Type B pancreatic cell (in vitro differentiated cells): ENCODE measurements at regions not wholly inside any gene's neighbourhood (a gene's known extent, or its start where the extent isn't known, plus 50 kb on each side); places are given as distances from the start of the nearest gene placed in this dataset.

Experiments used
- DNase-seq: peaks from one replicate; pipeline ENCODE4 v3.0.0; 2021; ENCODE audit warnings: mixed read lengths; ENCODE audit not compliant: unreplicated experiment; ENCODE audit errors: extremely low spot score
- H3K27ac Mint-ChIP-seq: 2 replicates; pipeline ENCODE4 v1.8.0; 2021; ENCODE audit warnings: mild to moderate bottlenecking, mixed read lengths
- H3K27me3 Mint-ChIP-seq: 2 replicates; pipeline ENCODE4 v1.8.0; 2021; ENCODE audit warnings: mixed read lengths
- H3K36me3 Mint-ChIP-seq: 2 replicates; pipeline ENCODE4 v1.8.0; 2021; ENCODE audit warnings: mixed read lengths
- H3K4me1 Mint-ChIP-seq: one replicate; pipeline ENCODE4 v1.8.0; 2021; ENCODE audit warnings: mixed read lengths; ENCODE audit not compliant: unreplicated experiment
- H3K4me3 Mint-ChIP-seq: 2 replicates; pipeline ENCODE4 v1.8.0; 2021; ENCODE audit warnings: mild to moderate bottlenecking, mixed read lengths
- H3K9me3 Mint-ChIP-seq: 2 replicates; pipeline ENCODE4 v1.8.0; 2021; ENCODE audit warnings: mixed read lengths
- CTCF ChIP-seq: fragments of 200-600 bp; sonication (generic); conservative IDR thresholded peaks from 2 replicates; pipeline ENCODE4 v1.5.0; 2021; ENCODE audit warnings: antibody characterized with exemption, mild to moderate bottlenecking

- peaks cover 69% of the 10 kb centered on the region for H3K27me3 Mint-ChIP-seq
- peaks cover 17% of the 10 kb centered on the region for H3K4me1 Mint-ChIP-seq
Measured at GRCh38 chr19:29378126-29378525, 147.7 kb upstream of the VSTM2B start.

GRCh38 chr19:29378543-29379080 is 147.2 kb upstream of the VSTM2B start:
- Mint-ChIP-seq H3K27ac (no peak overlapping the region), H3K4me3 (no peak overlapping the region), H3K36me3 (no peaks in the 10 kb centered on the region), H3K9me3 (no peaks in the 10 kb centered on the region), H3K27me3 (peaks cover 65% of the 10 kb centered on the region), H3K4me1 (peaks cover 17% of the 10 kb centered on the region)
- TF ChIP-seq CTCF, result no peak
- peak; percentile 29 for DNase-seq

More at GRCh38 chr19:29378126-29378525, 147.7 kb upstream of the VSTM2B start:
- H3K27ac Mint-ChIP-seq, result no peak overlapping the region
- no peak for DNase-seq
- no peak for TF ChIP-seq CTCF
- no peak overlapping the region for H3K4me3 Mint-ChIP-seq
- no peaks in the 10 kb centered on the region for H3K36me3 Mint-ChIP-seq
- H3K9me3 Mint-ChIP-seq, result no peaks in the 10 kb centered on the region

GRCh38 chr19:29379257-29380021 is 146.4 kb upstream of the VSTM2B start:
- Mint-ChIP-seq H3K4me1 (peaks cover 21% of the 10 kb centered on the region), H3K36me3 (no peaks in the 10 kb centered on the region), H3K4me3 (no peak overlapping the region), H3K27me3 (peaks cover 68% of the 10 kb centered on the region), H3K9me3 (no peaks in the 10 kb centered on the region), H3K27ac (no peak overlapping the region)
- DNase-seq, result peak; percentile 40
- no peak for TF ChIP-seq CTCF

- Mint-ChIP-seq H3K9me3 (no peaks in the 10 kb centered on the region), H3K27me3 (peaks cover 66% of the 10 kb centered on the region), H3K4me1 (peaks cover 23% of the 10 kb centered on the region), H3K27ac (no peak overlapping the region), H3K36me3 (no peaks in the 10 kb centered on the region), H3K4me3 (no peak overlapping the region)
- no peak for TF ChIP-seq CTCF
- peak; percentile 54 for DNase-seq
Measured at GRCh38 chr19:29380581-29380980, 145.2 kb upstream of the VSTM2B start.

- H3K4me1 Mint-ChIP-seq, result peaks cover 23% of the 10 kb centered on the region
- H3K27me3 Mint-ChIP-seq, result peaks cover 68% of the 10 kb centered on the region
- TF ChIP-seq CTCF, result no peak
- no peak overlapping the region for H3K27ac Mint-ChIP-seq
- no peaks in the 10 kb centered on the region for H3K9me3 Mint-ChIP-seq
- no peaks in the 10 kb centered on the region for H3K36me3 Mint-ChIP-seq
- DNase-seq, result peak; percentile 39
- H3K4me3 Mint-ChIP-seq, result no peak overlapping the region
Measured at GRCh38 chr19:29381353-29382203, 144.2 kb upstream of the VSTM2B start.
